ENCODE measurements at regions not wholly inside any gene's neighbourhood (a gene's known extent, or its start where the extent isn't known, plus 50 kb on each side); places are given as distances from the start of the nearest gene placed in this dataset.
"Not testable (repeated sequence)": the region's sequence is repeated elsewhere in the genome, so short reads cannot be mapped to it uniquely, and the experiment has no call there.

DNA sequence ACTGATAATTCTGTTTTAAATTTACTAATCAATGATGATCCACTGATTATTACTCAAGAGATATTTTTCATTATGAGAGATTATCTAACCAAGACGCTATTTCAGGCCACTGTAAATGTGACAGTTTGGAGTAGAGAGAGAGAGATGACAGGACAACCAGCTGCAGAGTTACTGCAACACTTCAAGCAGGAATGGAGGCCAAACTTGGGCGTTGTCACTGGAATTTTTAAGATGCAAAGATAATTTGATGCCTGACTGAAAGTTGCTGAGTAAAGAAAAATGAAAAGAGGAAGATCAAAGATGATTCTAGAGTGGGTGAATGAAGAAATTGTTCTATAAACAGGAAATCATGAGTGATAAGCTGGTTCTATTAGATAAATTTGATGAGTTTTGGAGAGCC lies 1302.1 kb upstream of the TMEFF2 start:
- DNase-seq (ENCODE audit: low read depth in 2 of 2), result no peak

DNA sequence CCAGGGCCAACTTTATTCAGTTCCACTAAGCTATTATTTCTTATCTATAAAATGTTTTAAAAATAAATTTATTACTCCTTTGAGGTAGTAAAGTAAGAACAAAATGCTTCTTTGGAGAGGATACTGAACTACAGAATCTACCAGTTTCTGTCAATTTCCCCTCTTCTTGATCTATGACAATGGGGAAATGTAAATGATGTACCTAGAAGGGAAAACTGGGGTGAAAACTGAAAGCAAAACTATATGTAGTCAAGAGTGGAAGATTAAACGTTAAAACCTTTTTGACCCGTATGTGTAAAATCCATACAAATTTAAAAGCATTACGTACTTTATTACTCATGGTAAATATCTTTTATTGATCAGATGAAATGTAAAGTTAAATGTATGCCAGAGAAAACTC lies 1287.8 kb upstream of the TMEFF2 start:
- DNase-seq (ENCODE audit: low read depth in 2 of 2), result no peak

GRCh38 chr2:193480187-193480586 lies 1285.5 kb upstream of the TMEFF2 start:
- no peak for DNase-seq (ENCODE audit: low read depth in 2 of 2)

DNA sequence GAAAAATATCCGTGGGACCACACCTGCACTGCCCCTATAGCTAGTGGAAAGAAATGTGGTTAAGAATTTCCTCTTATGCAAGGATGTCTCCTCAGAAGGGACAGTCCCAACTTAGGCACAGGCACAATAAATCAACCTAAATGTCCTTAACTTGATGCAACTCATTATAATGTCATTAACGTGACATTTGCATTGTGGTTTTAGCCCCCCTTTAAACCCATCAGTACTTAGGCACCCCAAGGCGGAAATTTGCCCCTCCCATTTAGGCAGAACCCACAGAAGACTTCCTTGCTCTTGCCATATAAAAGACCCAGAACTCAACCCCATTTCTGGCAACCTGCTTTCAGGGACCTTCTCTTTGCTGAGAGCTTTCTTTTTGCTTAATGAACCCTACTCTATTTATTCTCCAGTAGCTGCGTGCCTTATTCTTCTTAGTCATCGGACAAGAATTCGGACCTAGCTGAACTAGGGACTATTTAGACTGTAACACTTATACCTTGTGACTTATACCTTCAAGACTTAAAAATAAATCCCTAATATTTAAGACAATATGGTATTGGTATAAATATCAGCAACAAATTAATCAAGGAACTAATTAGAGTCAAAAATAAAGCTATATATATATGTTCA lies 1281.6 kb upstream of the TMEFF2 start:
- no peak for DNase-seq (ENCODE audit: low read depth in 2 of 2)

GRCh38 chr2:193475038-193475437 lies 1280.3 kb upstream of the TMEFF2 start:
- no peak for DNase-seq (ENCODE audit: low read depth in 2 of 2)

DNA sequence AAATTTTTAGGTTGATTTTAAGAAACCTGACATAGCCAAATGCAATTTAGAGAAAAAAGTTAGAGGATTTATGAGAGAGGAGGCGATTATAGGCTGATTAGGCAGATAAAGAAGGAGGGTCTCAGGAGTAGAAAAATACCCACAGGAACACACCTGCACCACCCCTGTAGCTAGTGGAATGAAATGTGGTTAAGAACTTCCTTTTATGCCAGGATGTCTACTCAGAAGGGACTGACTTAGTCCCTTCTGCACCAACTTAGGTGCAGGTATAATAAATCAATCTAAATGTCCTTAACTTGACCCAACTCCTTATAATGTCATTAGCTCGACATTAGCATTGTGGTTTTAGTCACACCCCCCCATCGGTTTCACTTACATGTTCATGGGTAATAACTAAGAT lies 1274.5 kb upstream of the TMEFF2 start:
- no peak for DNase-seq (ENCODE audit: low read depth in 2 of 2)

GRCh38 chr2:193467276-193467987 lies 1272.7 kb upstream of the TMEFF2 start:
- DNase-seq (ENCODE audit: low read depth in 2 of 2), result no peak

DNA sequence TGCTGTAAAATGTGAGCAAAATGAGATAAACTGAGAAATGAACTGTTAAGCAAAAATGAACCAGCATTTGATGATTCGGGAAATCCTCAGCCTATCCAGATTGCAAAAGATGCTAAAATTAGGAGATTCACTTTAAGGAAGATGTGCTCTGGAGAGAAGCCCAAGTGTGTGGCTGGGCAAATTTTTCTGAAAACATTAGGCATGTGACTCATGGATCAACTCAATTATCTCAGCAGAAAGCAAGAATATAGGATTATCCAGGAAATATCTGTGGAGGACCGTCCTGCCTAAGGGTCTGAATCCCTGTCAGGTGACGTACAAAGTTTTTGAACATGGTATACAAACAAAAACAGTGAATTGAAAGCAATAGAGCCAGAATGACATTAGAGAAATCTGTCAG lies 1268.3 kb upstream of the TMEFF2 start:
- no peak for DNase-seq (ENCODE audit: low read depth in 2 of 2)

DNA sequence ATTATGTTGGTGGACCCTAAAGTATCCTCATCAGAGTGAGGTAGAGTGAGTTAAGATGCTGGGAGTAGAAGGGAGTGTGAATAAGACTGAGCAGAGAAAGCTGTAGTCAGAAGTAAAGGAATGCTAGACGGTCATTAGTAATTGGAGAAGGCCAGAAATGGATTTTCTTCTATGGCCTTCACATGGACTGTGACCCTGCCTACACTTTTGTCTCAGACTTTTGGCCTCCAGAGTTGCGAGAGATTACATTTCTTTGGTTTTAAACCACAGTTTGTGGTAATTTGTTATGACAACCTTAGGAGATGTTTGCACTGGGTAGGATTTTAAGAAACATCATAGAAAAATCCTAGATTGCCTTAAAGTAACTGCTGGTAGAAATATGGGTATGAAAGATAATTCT lies 1267.7 kb upstream of the TMEFF2 start:
- no peak for DNase-seq (ENCODE audit: low read depth in 2 of 2)

- DNase-seq (ENCODE audit: low read depth in 2 of 2), result no peak
Measured at GRCh38 chr2:193461431-193461934, 1266.8 kb upstream of the TMEFF2 start.

DNA sequence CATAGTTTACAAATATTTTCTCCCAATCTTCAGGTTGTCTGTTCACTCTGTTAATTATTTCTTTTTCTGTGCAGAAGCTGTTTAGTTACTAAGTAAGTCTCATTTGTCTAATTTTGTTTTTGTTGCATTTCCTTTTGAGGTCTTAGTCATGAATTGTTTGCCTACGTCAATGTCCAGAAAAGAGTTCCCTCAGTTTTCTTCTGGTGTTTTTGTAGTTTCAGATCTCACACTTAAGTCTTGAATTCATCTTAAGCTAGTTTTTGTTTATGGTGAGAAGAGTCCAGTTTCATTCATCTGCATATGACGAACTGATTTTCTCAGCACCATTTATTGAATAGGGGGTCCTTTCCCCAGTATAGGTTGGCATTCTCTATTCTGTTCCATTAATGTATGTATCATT lies 1252.2 kb upstream of the TMEFF2 start:
- DNase-seq (ENCODE audit: low read depth in 2 of 2), result no peak

DNA sequence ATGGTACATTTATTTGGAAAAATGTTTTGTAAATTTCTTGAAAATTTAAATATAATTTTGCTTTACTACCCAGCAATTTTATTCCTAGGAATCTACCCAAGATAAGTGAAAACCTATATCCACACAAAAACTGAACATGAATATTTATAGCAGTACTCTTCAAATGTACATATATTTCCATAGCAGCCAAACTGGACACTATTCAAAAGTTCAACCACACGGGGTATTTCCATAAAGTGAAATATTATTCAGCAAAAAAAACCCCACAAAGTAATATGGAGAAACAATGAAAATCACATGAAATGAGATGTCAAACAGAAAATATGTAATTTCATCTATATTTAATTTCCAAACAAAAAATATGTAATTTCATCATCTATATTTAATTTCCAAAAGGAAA lies 1247.6 kb upstream of the TMEFF2 start:
- no peak for DNase-seq (ENCODE audit: low read depth in 2 of 2)

DNA sequence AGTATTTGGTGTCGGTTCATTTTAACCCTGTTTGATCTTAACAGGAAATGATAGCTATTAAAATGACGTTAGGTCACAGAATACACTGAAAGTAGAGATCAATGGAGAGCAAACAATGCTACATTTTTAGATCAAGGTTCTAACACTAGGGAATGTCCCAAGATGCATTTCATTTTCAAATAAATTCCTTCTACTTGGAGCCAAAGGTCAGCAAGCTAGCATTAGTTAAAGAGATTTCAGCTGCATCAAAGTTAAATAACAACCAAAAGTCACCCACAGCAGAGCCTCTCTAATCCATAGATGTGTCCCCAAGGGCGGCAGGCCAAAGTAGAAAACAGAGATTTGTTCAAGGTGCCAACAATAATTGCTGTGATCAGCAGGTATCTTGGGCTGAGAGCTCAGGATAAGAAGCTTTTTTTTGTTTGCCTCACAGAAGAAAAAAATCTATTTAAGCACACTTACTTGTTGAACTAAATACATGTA lies 1233.6 kb upstream of the TMEFF2 start:
- DNase-seq (ENCODE audit: low read depth in 2 of 2), result no peak

GRCh38 chr2:193412368-193412767 lies 1217.6 kb upstream of the TMEFF2 start:
- not testable (repeated sequence) for DNase-seq (ENCODE audit: low read depth in 2 of 2)

DNA sequence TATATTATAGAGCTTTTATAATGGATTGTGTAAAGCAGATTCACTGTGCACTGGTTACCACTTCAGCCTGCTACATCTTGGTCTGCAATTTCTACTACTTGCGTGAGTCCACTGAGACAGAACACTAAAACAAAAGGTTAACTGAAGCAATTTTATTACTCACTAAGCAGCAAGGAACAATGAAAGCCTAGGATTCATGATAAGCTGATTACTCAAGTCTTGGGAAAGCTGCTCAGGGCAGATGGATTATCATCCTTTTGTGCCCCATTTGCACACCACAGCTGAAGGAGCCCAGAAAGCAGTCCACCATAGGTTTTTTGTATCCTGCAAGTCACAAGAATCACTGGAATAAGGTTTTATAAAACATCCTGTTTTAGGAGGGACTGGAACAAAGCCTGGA lies 1215.2 kb upstream of the TMEFF2 start:
- no peak for DNase-seq (ENCODE audit: low read depth in 2 of 2)

DNA sequence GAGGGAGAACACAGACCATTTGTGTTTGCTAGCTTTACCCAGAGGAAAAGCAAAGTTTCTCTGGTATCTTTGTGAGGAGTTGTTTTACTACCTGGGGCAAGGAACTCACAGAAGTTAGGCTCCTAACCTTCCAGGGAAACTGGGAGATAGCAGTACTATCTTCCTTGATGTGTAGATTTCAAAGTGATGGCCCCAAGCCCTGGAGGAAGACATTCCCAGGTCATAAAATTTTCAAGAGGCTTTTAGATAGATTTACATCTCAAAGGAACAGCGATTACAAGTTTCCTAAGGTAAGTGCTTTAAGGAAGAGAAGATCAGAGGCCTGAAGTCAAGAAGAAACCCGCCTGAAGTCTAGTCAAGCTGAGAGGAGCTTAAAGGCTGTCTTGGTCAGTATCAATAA lies 1187.8 kb upstream of the TMEFF2 start:
- no peak for DNase-seq (ENCODE audit: low read depth in 2 of 2)

DNA sequence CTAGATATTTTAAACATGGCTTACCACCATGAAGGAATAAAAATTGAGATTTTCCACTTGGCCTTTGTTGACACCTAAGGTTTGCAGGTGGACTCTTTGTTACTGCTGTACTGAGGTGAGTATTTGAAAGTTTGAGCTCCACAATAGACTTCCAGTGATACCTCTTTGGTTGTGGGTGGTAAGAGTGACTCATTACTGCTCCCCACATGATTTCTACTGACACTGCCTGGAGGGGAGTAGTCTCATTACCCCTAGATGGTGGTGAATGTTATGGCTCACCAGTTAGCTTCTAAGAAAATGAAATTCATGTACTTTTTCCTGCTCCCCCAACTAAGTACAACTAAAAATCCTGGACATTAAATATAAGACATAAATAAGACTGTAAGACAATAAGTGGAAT lies 1183.1 kb upstream of the TMEFF2 start:
- DNase-seq (ENCODE audit: low read depth in 2 of 2), result no peak

DNA sequence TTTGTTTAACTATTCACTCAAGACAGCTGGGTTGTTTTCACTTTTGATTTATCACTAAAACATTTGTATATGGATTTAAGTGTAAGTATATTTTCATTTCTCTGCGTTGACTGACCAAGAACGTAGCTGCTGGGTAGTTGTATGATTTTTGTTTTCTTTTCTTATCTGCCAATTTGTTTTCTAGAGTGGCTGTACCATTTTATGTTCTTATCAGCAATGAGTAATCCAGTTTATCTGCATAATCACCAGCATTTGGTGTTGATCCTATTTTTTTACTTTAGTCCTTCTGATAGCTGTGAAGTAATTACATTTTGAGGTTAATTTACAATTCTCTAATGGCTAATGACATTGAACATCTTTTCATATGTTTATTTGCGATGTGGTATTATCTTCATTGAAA lies 1178.4 kb upstream of the TMEFF2 start:
- DNase-seq (ENCODE audit: low read depth in 2 of 2), result no peak

- DNase-seq (ENCODE audit: low read depth in 2 of 2), result no peak
Measured at GRCh38 chr2:193371200-193371599, 1176.5 kb upstream of the TMEFF2 start.

- DNase-seq (ENCODE audit: low read depth in 2 of 2), result no peak
Measured at GRCh38 chr2:193368615-193369014, 1173.9 kb upstream of the TMEFF2 start.

- no peak for DNase-seq (ENCODE audit: low read depth in 2 of 2)
Measured at GRCh38 chr2:193357508-193357907, 1162.8 kb upstream of the TMEFF2 start.

- DNase-seq (ENCODE audit: low read depth in 2 of 2), result not testable (repeated sequence)
Measured at GRCh38 chr2:193352665-193353242, 1158.0 kb upstream of the TMEFF2 start.

DNA sequence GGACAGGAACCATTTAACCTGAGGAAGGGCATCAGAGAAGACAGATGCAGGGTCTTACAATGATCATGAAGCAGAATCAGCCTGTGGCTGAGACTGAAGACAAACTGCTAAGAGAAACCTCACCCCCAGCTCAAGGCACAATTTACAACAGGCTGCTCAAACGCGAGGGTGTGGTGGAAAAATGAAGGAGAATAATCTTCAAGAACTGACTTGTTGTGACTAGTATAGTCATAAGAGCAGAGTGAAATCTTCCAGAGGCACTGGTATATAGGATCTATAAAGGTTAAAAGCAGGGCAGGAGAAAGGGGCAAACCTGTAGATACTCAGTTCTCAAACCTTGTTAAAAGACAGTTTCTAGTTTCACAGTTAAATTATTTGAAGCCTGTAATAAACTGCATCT lies 1155.8 kb upstream of the TMEFF2 start:
- DNase-seq (ENCODE audit: low read depth in 2 of 2), result no peak

All from stimulated activated CD8-positive, alpha-beta memory T cell treated with anti-CD3 and anti-CD28 coated beads, Interleukin-2, amount 100 ng/mL, for 1 hour (primary cell).